ENCODE measurements at regions not wholly inside any gene's neighbourhood (a gene's known extent, or its start where the extent isn't known, plus 50 kb on each side); places are given as distances from the start of the nearest gene placed in this dataset.

DNA sequence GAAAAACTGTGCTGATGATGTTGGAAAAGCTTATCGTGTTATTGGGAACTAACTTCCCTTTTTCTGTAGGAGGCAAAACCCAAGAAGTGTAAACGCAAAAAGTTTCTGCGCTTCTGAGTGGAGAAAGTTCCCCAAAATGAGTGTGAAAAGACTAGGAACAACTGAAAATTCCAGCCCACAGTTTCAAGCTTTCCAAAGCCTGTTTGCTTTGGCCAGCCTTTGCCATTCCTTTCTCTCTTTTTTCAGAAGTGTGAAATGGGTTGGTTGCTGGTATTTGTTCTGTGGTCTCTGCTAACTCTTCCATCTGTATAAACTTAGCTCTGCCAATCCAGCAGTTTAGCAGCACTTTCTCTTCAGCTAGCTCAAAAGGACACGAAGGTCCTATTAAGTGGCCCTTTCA is 491.3 kb downstream of the MAFB start:
- Histone ChIP-seq H3K36me3 (replicated peaks in 1 of 2; ENCODE audit: insufficient read depth in 1 of 2, low read depth in 2 of 2) (no peaks in the 10 kb centered on the region), H3K27me3 (no peaks in the 10 kb centered on the region), H3K4me3 (no peak overlapping the region), H3K27ac (no peak overlapping the region), H3K9me3 (no peaks in the 10 kb centered on the region), H3K4me1 (no peaks in the 10 kb centered on the region)
- DNase-seq: no peak
- WGBS, 2 donors: 37 to 51% methylated on average over 4 of the region's 4 CpGs
- intact Hi-C loops (cut with DNase I): no loop called here
- ATAC-seq: no peak
- TF ChIP-seq POLR2A (IDR thresholded peaks at IDR 0.05): no peak
- TF ChIP-seq, protein P1, sequence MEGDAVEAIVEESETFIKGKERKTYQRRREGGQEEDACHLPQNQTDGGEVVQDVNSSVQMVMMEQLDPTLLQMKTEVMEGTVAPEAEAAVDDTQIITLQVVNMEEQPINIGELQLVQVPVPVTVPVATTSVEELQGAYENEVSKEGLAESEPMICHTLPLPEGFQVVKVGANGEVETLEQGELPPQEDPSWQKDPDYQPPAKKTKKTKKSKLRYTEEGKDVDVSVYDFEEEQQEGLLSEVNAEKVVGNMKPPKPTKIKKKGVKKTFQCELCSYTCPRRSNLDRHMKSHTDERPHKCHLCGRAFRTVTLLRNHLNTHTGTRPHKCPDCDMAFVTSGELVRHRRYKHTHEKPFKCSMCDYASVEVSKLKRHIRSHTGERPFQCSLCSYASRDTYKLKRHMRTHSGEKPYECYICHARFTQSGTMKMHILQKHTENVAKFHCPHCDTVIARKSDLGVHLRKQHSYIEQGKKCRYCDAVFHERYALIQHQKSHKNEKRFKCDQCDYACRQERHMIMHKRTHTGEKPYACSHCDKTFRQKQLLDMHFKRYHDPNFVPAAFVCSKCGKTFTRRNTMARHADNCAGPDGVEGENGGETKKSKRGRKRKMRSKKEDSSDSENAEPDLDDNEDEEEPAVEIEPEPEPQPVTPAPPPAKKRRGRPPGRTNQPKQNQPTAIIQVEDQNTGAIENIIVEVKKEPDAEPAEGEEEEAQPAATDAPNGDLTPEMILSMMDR (IDR thresholded peaks at IDR 0.05): no peak

DNA sequence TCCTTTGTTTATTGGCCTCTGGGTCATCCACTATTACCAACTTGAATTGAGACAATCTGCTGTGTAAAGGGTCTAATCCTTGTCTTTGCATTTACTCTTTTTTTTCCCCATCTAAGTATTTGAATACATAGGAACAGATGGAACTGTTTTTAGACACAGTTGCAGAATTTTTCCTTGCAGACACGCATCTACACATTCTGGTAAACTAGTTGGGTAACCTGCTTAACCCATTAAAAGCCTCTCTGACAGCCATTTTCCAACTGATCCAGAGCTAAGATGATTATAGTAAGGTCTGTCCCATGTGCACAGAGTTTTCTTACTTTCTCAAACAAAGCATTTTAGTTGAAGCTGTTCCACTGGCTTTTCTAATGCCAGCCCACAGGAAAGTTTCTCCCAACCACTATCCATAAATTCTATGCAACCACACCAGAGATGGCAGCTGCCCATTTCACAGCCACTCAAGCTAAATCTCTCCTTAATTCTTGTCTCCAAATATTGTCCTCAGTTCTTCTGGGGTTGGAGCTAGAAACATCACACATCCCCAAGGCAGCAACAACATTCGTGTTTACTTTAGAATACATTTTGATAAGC is 492.1 kb downstream of the MAFB start:
- no peak for TF ChIP-seq POLR2A (IDR thresholded peaks at IDR 0.05)
- TF ChIP-seq, protein P1 (IDR thresholded peaks at IDR 0.05): no peak
- Histone ChIP-seq H3K9me3 (no peaks in the 10 kb centered on the region), H3K27me3 (no peaks in the 10 kb centered on the region), H3K4me1 (no peaks in the 10 kb centered on the region), H3K36me3 (replicated peaks in 1 of 2; ENCODE audit: insufficient read depth in 1 of 2, low read depth in 2 of 2) (no peaks in the 10 kb centered on the region), H3K4me3 (no peak overlapping the region), H3K27ac (no peak overlapping the region)
- WGBS, 2 donors: 23% methylated on average over 2 of the region's 2 CpGs
- DNase-seq (no peak), ATAC-seq (no peak)
- intact Hi-C loops (cut with DNase I): no loop called here

DNA sequence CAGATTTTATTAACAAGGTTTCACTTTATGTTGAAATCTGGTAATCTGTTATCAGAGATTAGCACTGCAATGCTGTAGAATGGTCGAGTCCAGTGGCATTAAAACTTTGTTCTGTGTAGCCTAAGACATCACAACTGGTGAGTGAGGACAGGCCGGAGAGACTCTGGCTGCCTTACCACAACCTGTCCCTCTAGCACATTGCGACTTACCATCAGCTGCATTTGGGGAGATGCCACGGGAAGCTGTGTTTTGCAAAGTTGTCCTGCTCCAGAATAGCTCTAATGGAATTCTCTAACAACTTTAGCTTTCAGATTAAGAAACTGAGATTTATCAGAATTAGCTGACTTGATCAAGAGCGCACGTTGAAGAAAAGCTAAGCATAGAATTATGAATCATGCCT is 493.3 kb downstream of the MAFB start:
- ATAC-seq: no peak
- H3K27me3 ChIP-seq: no peaks in the 10 kb centered on the region
- H3K36me3 ChIP-seq (replicated peaks in 1 of 2; ENCODE audit: insufficient read depth in 1 of 2, low read depth in 2 of 2): no peaks in the 10 kb centered on the region
- whole genome bisulfite sequencing, 2 donors: 81 to 89% methylated on average over 6 of the region's 6 CpGs
- no peak for DNase-seq
- no peaks in the 10 kb centered on the region for H3K9me3 ChIP-seq
- intact Hi-C loops (cut with DNase I): no loop called here
- no peaks in the 10 kb centered on the region for H3K4me1 ChIP-seq
- TF ChIP-seq, protein P1 (IDR thresholded peaks at IDR 0.05): no peak
- no peak for TF ChIP-seq POLR2A (IDR thresholded peaks at IDR 0.05)
- no peak overlapping the region for H3K27ac ChIP-seq
- no peak overlapping the region for H3K4me3 ChIP-seq

DNA sequence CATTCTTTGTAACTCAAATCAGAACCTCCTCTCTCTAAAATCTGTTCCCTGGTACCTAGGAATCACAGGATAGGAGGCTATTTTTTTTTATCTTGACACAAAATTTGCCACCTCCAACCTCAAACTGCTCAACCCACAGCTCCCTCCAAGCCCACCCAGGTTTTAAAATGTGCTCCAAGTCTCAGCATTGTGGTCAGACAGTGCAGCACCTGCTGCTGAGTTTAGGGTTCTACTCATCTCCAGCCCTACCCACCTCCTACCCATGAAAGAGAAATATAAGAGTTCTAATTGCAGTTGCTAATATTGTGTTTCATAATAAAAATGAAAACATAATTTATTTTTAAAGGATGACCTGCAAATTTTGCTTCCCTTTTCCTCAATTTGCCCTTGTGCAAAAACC is 496.5 kb downstream of the MAFB start:
- ATAC-seq (no peak), DNase-seq (no peak)
- Histone ChIP-seq H3K27ac (no peak overlapping the region), H3K27me3 (no peaks in the 10 kb centered on the region), H3K4me1 (no peaks in the 10 kb centered on the region), H3K4me3 (no peak overlapping the region), H3K36me3 (replicated peaks in 1 of 2; ENCODE audit: insufficient read depth in 1 of 2, low read depth in 2 of 2) (no peaks in the 10 kb centered on the region), H3K9me3 (no peaks in the 10 kb centered on the region)
- intact Hi-C loops (cut with DNase I): no loop called here
- TF ChIP-seq, protein P1 (IDR thresholded peaks at IDR 0.05): no peak
- TF ChIP-seq POLR2A (IDR thresholded peaks at IDR 0.05): no peak

DNA sequence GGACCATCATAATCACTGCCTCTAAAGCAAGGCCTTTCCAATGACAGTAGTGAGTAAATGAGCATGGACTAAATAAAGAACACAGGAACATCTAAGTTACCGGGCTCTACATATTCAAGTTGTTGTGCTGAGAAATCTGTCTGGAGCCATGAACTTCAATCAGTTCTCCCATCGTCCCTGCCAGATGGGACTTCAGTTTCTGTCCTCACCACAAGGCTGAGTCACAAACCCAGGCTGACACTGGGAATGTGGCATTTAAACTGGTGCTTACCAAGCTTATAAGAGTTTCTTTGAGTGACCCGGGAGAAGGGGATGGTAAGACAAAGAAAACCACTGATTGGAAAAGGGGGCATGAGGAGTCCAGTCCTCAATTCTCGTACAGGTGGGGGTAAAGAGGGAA is 497.0 kb downstream of the MAFB start:
- ATAC-seq: no peak
- WGBS, 2 donors: 66 to 68% methylated on average over 4 of the region's 4 CpGs
- intact Hi-C loops (cut with DNase I): no loop called here
- H3K9me3 ChIP-seq: no peaks in the 10 kb centered on the region
- H3K27ac ChIP-seq: no peak overlapping the region
- H3K36me3 ChIP-seq (replicated peaks in 1 of 2; ENCODE audit: insufficient read depth in 1 of 2, low read depth in 2 of 2): no peaks in the 10 kb centered on the region
- H3K4me3 ChIP-seq: no peak overlapping the region
- no peaks in the 10 kb centered on the region for H3K4me1 ChIP-seq
- no peaks in the 10 kb centered on the region for H3K27me3 ChIP-seq
- TF ChIP-seq, protein P1 (IDR thresholded peaks at IDR 0.05): no peak
- TF ChIP-seq POLR2A (IDR thresholded peaks at IDR 0.05): no peak
- DNase-seq: no peak

Measured in body of pancreas (tissue), 4 donors.